K562 (cell line): ENCODE measurements at regions not wholly inside any gene's neighbourhood (a gene's known extent, or its start where the extent isn't known, plus 50 kb on each side); places are given as distances from the start of the nearest gene placed in this dataset.

Source experiments
- BHLHE40 ChIP-seq: IDR thresholded peaks from 2 replicates; pipeline ENCODE4 v1.6.1; 2011; ENCODE audit warnings: low read length, improper control_type of control experiment
- CHD4 ChIP-seq: fragments of 200-600 bp; sonication (generic); IDR thresholded peaks from 3 replicates; pipeline ENCODE4 v1.6.1; 2012; ENCODE audit warnings: low read depth, mild to moderate bottlenecking, mixed read lengths, low read length, inconsistent platforms; ENCODE audit not compliant: insufficient read depth, insufficient replicate concordance, poor library complexity, severe bottlenecking
- GATAD2B ChIP-seq: fragments of 450-650 bp; IDR thresholded peaks from 2 replicates; pipeline ENCODE4 v1.6.1; 2017; ENCODE audit warnings: mild to moderate bottlenecking, borderline replicate concordance
- RCOR1 ChIP-seq, 2 experiments: IDR thresholded peaks; 2 replicates each; pipeline ENCODE4 v1.6.1; 2012; ENCODE audit warnings: low read depth in 2 of 2, low read length in 2 of 2, borderline replicate concordance in 1 of 2, improper control_type of control experiment in 1 of 2
- TBL1XR1 ChIP-seq, 2 experiments: IDR thresholded peaks; 2 replicates each; pipeline ENCODE4 v1.6.1; 2012; ENCODE audit warnings: improper control_type of control experiment in 2 of 2, low read length in 2 of 2, mild to moderate bottlenecking in 1 of 2
- XRCC5 ChIP-seq: fragments of 200-400 bp; formaldehyde crosslinking; IDR thresholded peaks from 2 replicates; pipeline ENCODE4 v1.6.1; 2017; ENCODE audit warnings: low read depth, mild to moderate bottlenecking, low read length
- ZFP36 ChIP-seq: fragments of 150-350 bp; IDR thresholded peaks from 2 replicates; pipeline ENCODE4 v1.6.1; 2018; ENCODE audit warnings: low read length, low read depth; ENCODE audit not compliant: partially characterized antibody
- ZFX ChIP-seq: sonication (generic); formaldehyde crosslinking; IDR thresholded peaks from 2 replicates; pipeline ENCODE4 v1.8.0; 2022; ENCODE audit warnings: mild to moderate bottlenecking, missing genetic modification reagents, moderate library complexity
- TF ChIP-seq, protein P1 (sequence below), 3 experiments: IDR thresholded peaks in 2 of 3; conservative IDR thresholded peaks in 1 of 3; 2 replicates each; pipeline ENCODE4 v1.5.1; 2011 to 2012; ENCODE audit warnings: low read length in 3 of 3, mild to moderate bottlenecking in 3 of 3, control low read depth in 2 of 3, improper control_type of control experiment in 1 of 3, inconsistent platforms in 1 of 3, low read depth in 1 of 3, mixed read lengths in 1 of 3, moderate library complexity in 1 of 3; ENCODE audit not compliant: insufficient read depth in 2 of 3
- TF ChIP-seq, protein P2 (sequence below): fragments of 250-450 bp; sonication (Bioruptor Pico); IDR thresholded peaks from 2 replicates; pipeline ENCODE4 v1.4.0; 2020; ENCODE audit warnings: mild to moderate bottlenecking, moderate library complexity

DNA sequence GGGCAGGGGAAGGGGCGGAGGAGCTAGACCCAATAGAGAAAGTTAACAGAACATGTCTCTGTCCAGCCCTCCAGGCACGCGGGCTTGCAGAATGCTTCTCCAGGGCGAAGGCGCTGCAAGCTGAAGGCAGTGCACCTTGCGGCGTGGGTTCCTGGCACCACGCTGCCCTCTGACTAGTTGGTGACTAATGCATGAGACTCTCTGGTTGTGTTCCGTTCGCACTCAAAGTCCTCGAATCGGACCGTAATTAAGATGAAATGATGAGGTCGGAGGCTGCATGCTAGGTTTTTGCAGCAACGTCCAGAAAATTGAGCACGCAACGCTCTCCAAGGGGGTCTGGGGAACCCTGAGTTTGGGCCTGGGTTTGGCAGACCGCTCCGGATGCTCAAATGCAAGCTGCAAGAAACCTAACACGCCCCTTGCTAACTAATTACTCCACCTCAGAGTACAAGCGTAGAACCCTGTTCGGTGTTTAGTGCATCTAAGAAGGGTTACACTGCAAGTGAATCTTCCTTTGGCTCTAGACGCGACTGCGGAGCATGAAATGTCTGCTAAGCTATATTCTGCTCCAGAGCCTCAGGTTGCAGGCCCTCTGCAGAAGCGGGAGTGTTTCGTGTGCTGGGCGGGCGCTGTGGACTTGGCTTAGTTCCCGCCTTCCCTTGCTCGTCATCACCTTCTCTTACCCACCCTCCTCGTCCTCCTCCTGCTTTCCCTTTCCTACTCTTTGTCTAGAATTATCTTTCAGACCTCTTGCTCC lies 57.1 kb upstream of the NKAP start:
- no peak for TF ChIP-seq RCOR1 (IDR thresholded peaks at IDR 0.05; ENCODE audit: borderline replicate concordance in 1 of 2, low read depth in 2 of 2, low read length in 2 of 2)
- no peak for TF ChIP-seq CHD4
- TF ChIP-seq ZFP36: no peak
- TF ChIP-seq XRCC5: no peak
- TF ChIP-seq, protein P1, sequence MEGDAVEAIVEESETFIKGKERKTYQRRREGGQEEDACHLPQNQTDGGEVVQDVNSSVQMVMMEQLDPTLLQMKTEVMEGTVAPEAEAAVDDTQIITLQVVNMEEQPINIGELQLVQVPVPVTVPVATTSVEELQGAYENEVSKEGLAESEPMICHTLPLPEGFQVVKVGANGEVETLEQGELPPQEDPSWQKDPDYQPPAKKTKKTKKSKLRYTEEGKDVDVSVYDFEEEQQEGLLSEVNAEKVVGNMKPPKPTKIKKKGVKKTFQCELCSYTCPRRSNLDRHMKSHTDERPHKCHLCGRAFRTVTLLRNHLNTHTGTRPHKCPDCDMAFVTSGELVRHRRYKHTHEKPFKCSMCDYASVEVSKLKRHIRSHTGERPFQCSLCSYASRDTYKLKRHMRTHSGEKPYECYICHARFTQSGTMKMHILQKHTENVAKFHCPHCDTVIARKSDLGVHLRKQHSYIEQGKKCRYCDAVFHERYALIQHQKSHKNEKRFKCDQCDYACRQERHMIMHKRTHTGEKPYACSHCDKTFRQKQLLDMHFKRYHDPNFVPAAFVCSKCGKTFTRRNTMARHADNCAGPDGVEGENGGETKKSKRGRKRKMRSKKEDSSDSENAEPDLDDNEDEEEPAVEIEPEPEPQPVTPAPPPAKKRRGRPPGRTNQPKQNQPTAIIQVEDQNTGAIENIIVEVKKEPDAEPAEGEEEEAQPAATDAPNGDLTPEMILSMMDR (IDR thresholded peaks at IDR 0.05 in 2 of 3, conservative IDR thresholded peaks at IDR 0.05 in 1 of 3; ENCODE audit: insufficient read depth in 2 of 3, low read depth in 1 of 3, low read length in 3 of 3): no peak
- TF ChIP-seq, protein P2, sequence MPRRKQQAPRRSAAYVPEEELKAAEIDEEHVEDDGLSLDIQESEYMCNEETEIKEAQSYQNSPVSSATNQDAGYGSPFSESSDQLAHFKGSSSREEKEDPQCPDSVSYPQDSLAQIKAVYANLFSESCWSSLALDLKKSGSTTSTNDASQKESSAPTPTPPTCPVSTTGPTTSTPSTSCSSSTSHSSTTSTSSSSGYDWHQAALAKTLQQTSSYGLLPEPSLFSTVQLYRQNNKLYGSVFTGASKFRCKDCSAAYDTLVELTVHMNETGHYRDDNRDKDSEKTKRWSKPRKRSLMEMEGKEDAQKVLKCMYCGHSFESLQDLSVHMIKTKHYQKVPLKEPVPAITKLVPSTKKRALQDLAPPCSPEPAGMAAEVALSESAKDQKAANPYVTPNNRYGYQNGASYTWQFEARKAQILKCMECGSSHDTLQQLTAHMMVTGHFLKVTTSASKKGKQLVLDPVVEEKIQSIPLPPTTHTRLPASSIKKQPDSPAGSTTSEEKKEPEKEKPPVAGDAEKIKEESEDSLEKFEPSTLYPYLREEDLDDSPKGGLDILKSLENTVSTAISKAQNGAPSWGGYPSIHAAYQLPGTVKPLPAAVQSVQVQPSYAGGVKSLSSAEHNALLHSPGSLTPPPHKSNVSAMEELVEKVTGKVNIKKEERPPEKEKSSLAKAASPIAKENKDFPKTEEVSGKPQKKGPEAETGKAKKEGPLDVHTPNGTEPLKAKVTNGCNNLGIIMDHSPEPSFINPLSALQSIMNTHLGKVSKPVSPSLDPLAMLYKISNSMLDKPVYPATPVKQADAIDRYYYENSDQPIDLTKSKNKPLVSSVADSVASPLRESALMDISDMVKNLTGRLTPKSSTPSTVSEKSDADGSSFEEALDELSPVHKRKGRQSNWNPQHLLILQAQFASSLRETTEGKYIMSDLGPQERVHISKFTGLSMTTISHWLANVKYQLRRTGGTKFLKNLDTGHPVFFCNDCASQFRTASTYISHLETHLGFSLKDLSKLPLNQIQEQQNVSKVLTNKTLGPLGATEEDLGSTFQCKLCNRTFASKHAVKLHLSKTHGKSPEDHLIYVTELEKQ (CRISPR knock-in tag): no peak
- TF ChIP-seq ZFX (CRISPR knock-in tag): no peak
- TF ChIP-seq BHLHE40: no peak
- TF ChIP-seq GATAD2B: no peak
- no peak for TF ChIP-seq TBL1XR1 (IDR thresholded peaks at IDR 0.05; ENCODE audit: low read length in 2 of 2)
